ENCODE measurements at regions not wholly inside any gene's neighbourhood (a gene's known extent, or its start where the extent isn't known, plus 50 kb on each side); places are given as distances from the start of the nearest gene placed in this dataset.
"Not testable (repeated sequence)": the region's sequence is repeated elsewhere in the genome, so short reads cannot be mapped to it uniquely, and the experiment has no call there.

DNA sequence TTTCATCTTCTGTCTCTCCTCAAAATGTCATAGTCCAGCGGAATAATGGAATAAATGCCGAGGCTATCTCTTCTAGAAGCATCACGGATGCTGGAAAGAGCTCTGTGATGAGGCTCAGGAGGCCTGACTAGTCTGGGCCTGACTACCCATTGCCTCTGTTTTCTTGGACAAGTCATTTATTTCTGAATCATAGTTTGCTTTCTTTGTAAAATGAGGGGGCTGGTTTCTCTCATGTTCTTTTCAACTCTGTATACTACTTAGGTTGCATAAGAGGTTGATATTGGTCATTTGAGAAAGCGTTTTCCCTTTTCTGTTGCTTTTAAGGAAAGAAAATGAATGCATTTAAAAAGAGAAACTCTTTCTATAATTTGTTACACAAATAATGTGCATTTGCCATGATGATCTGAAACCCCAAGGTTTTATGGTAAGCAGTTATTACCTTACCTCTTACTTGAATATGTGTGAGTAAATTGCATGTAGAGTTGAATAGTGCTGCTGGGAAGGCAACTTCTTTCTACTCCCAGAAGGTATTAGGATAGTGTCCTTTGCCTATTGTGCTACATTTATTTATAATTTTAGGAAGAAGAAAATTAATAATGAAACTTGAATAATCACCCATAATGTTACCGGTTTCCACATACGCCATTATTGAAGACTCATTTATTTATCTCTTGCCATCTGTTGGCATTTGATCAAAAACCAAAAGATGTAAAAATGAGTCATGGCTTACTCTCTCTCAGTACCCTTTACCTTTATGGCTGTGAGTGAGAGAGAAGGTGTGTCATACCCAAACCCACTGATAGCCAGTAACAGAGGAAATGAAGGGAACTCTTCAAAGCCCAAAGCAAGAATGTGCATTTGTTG, 179.1 kb downstream of the FASLG start:
- H4K20me1 ChIP-seq (ENCODE audit: insufficient read depth): no peaks in the 10 kb centered on the region
- H3K27me3 ChIP-seq (ENCODE audit: insufficient read depth, low read depth, low read length): no peaks in the 10 kb centered on the region
- H3K9me2 ChIP-seq (ENCODE audit: insufficient read depth, low read length): no peaks in the 10 kb centered on the region
- H3K36me3 ChIP-seq (ENCODE audit: insufficient read depth, low read length): no peaks in the 10 kb centered on the region
- no peak overlapping the region for H2AFZ ChIP-seq (ENCODE audit: low read depth, low read length)
- TF ChIP-seq MXI1 (conservative IDR thresholded peaks at IDR 0.05; ENCODE audit: poor library complexity, severe bottlenecking) (no peak), EZH2 (IDR thresholded peaks at IDR 0.05; ENCODE audit: borderline replicate concordance, insufficient read depth, low read length, poor library complexity, severe bottlenecking) (no peak), EP300 (conservative IDR thresholded peaks at IDR 0.05; ENCODE audit: poor library complexity, severe bottlenecking) (no peak), TAF1 (IDR thresholded peaks at IDR 0.05; ENCODE audit: low read depth) (no peak), SMC3 (conservative IDR thresholded peaks at IDR 0.05; ENCODE audit: poor library complexity) (no peak), RAD21 (conservative IDR thresholded peaks at IDR 0.05) (no peak), POLR2AphosphoS5 (IDR thresholded peaks at IDR 0.05) (no peak)
- TF ChIP-seq, protein P1, sequence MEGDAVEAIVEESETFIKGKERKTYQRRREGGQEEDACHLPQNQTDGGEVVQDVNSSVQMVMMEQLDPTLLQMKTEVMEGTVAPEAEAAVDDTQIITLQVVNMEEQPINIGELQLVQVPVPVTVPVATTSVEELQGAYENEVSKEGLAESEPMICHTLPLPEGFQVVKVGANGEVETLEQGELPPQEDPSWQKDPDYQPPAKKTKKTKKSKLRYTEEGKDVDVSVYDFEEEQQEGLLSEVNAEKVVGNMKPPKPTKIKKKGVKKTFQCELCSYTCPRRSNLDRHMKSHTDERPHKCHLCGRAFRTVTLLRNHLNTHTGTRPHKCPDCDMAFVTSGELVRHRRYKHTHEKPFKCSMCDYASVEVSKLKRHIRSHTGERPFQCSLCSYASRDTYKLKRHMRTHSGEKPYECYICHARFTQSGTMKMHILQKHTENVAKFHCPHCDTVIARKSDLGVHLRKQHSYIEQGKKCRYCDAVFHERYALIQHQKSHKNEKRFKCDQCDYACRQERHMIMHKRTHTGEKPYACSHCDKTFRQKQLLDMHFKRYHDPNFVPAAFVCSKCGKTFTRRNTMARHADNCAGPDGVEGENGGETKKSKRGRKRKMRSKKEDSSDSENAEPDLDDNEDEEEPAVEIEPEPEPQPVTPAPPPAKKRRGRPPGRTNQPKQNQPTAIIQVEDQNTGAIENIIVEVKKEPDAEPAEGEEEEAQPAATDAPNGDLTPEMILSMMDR (IDR thresholded peaks at IDR 0.05; ENCODE audit: poor library complexity, severe bottlenecking): no peak
- TF ChIP-seq, protein P2, sequence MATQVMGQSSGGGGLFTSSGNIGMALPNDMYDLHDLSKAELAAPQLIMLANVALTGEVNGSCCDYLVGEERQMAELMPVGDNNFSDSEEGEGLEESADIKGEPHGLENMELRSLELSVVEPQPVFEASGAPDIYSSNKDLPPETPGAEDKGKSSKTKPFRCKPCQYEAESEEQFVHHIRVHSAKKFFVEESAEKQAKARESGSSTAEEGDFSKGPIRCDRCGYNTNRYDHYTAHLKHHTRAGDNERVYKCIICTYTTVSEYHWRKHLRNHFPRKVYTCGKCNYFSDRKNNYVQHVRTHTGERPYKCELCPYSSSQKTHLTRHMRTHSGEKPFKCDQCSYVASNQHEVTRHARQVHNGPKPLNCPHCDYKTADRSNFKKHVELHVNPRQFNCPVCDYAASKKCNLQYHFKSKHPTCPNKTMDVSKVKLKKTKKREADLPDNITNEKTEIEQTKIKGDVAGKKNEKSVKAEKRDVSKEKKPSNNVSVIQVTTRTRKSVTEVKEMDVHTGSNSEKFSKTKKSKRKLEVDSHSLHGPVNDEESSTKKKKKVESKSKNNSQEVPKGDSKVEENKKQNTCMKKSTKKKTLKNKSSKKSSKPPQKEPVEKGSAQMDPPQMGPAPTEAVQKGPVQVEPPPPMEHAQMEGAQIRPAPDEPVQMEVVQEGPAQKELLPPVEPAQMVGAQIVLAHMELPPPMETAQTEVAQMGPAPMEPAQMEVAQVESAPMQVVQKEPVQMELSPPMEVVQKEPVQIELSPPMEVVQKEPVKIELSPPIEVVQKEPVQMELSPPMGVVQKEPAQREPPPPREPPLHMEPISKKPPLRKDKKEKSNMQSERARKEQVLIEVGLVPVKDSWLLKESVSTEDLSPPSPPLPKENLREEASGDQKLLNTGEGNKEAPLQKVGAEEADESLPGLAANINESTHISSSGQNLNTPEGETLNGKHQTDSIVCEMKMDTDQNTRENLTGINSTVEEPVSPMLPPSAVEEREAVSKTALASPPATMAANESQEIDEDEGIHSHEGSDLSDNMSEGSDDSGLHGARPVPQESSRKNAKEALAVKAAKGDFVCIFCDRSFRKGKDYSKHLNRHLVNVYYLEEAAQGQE (IDR thresholded peaks at IDR 0.05; ENCODE audit: borderline replicate concordance): no peak
- no peaks in the 10 kb centered on the region for H3K9me3 ChIP-seq (ENCODE audit: low read length)
- no peak overlapping the region for H3K27ac ChIP-seq (ENCODE audit: low read length)
- H3K4me2 ChIP-seq (ENCODE audit: low read length): no peak overlapping the region
- no peaks in the 10 kb centered on the region for H3K79me2 ChIP-seq (replicated peaks; ENCODE audit: insufficient read depth, low read length)
- no peaks in the 10 kb centered on the region for H3F3A ChIP-seq (ENCODE audit: insufficient read depth, low read length, poor library complexity, severe bottlenecking)
- H3K4me3 ChIP-seq (ENCODE audit: low read length): no peak overlapping the region
- H3K9ac ChIP-seq (ENCODE audit: low read length): no peak overlapping the region

DNA sequence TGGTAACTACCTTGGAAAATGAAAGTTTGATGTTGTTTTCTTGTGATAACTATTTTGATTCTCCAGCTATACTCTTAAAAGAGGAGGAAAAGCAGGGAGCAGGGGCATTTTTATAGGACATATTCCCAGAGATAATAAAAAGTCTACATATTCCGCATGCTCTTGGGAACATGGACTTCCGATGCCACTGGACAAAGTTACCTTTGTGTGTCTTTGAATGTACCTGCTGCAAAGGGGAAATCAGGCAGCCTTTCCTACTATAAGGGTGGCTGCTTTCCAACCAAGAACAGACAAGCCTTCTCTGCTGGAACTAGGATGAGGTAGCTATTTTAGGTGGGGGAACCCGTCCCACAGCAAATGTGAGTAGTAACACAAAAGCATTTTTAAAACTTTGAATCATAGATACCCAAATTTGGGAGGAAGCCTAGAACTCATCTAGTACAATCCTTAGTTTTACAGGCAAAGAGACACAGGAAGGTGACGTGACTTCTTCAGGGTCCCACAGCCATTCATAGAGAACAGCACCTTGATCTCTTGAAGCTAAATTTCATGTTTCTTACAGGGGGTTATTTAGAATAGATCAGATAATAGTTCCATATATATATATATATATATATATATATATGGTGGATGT, 179.9 kb downstream of the FASLG start:
- Histone ChIP-seq H3K36me3 (ENCODE audit: insufficient read depth, low read length) (no peaks in the 10 kb centered on the region), H3K27me3 (ENCODE audit: insufficient read depth, low read depth, low read length) (no peaks in the 10 kb centered on the region), H3K27ac (ENCODE audit: low read length) (no peak overlapping the region), H3K79me2 (replicated peaks; ENCODE audit: insufficient read depth, low read length) (no peaks in the 10 kb centered on the region), H4K20me1 (ENCODE audit: insufficient read depth) (no peaks in the 10 kb centered on the region), H3F3A (ENCODE audit: insufficient read depth, low read length, poor library complexity, severe bottlenecking) (no peaks in the 10 kb centered on the region), H3K4me2 (ENCODE audit: low read length) (no peak overlapping the region), H3K9me3 (ENCODE audit: low read length) (no peaks in the 10 kb centered on the region), H3K9ac (ENCODE audit: low read length) (no peak overlapping the region), H3K4me3 (ENCODE audit: low read length) (no peak overlapping the region), H2AFZ (ENCODE audit: low read depth, low read length) (no peak overlapping the region), H3K9me2 (ENCODE audit: insufficient read depth, low read length) (no peaks in the 10 kb centered on the region)
- TF ChIP-seq, protein P1 (IDR thresholded peaks at IDR 0.05; ENCODE audit: poor library complexity, severe bottlenecking): no peak

DNA sequence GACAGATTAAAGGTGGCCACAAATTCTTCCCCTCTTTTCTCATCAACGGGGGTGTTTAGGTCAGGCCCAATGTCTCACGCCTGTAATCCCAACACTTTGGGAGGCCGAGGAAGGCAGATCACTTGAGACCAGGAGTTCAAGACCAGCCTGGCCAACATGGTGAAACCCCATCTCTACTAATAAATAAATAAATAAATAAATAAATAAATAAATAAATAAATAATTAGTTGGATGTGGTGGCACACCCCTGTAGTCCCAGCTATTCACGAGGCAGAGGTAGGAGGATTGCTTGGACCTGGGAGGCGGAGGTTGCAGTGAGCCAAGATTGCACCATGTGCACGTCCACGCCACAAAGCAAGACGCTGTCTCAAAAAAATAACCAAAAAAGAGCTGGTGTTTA, 180.7 kb downstream of the FASLG start:
- H3K9me3 ChIP-seq (ENCODE audit: low read length); H4K20me1 ChIP-seq (ENCODE audit: insufficient read depth); H3F3A ChIP-seq (ENCODE audit: insufficient read depth, low read length, poor library complexity, severe bottlenecking); H3K4me3 ChIP-seq (ENCODE audit: low read length); H3K27ac ChIP-seq (ENCODE audit: low read length); H3K4me2 ChIP-seq (ENCODE audit: low read length); H3K9me2 ChIP-seq (ENCODE audit: insufficient read depth, low read length); H2AFZ ChIP-seq (ENCODE audit: low read depth, low read length); H3K27me3 ChIP-seq (ENCODE audit: insufficient read depth, low read depth, low read length); H3K79me2 ChIP-seq (replicated peaks; ENCODE audit: insufficient read depth, low read length); H3K36me3 ChIP-seq (ENCODE audit: insufficient read depth, low read length); H3K9ac ChIP-seq (ENCODE audit: low read length): not testable (repeated sequence)

Data from neural cell (in vitro differentiated cells).